Left lung (tissue), 4 donors: ENCODE measurements at regions not wholly inside any gene's neighbourhood (a gene's known extent, or its start where the extent isn't known, plus 50 kb on each side); places are given as distances from the start of the nearest gene placed in this dataset.

ENCODE experiments used
- ATAC-seq: fragments of 200-7000 bp; cut with Tn5 transposase; one replicate; pipeline ENCODE4 v1.9.1; 2020; ENCODE audit warnings: moderate library complexity
- DNase-seq, 4 donors: peaks; one replicate each; pipeline ENCODE4 v3.0.0-alpha.2; 2013 to 2020
- H3K27ac ChIP-seq, 2 donors: fragments of 200-600 bp; sonication (generic) in 1 of 2; one replicate each; pipeline versions ENCODE4 v1.5.0 to v1.8.0; 2020 to 2021
- H3K27me3 ChIP-seq, 2 donors: fragments of 200-600 bp; sonication (generic) in 1 of 2; one replicate each; pipeline versions ENCODE4 v1.5.0 to v1.8.0; 2020 to 2021
- H3K36me3 ChIP-seq, 2 donors: fragments of 200-600 bp; sonication (generic) in 1 of 2; one replicate each; pipeline versions ENCODE4 v1.5.0 to v1.8.0; 2020 to 2021
- H3K4me1 ChIP-seq, 2 donors: fragments of 200-600 bp; one replicate each; pipeline ENCODE4 v1.8.0; 2021
- H3K4me3 ChIP-seq, 2 donors: fragments of 200-600 bp; sonication (generic) in 1 of 2; one replicate each; pipeline versions ENCODE4 v1.5.0 to v1.8.0; 2020 to 2021; ENCODE audit warnings: mild to moderate bottlenecking in 1 of 2
- H3K9me3 ChIP-seq, 2 donors: fragments of 200-600 bp; sonication (generic) in 1 of 2; one replicate each; pipeline versions ENCODE4 v1.5.0 to v1.8.0; 2020 to 2021
- intact Hi-C, 2 donors: fragments of 100-400 bp; cut with DNase I; formaldehyde crosslinking; loops; one replicate each; pipeline versions ENCODE4 v1.11.2 to v1.14.2; 2022
- TF ChIP-seq, protein P1 (sequence below), 2 donors: fragments of 200-600 bp; sonication (generic) in 1 of 2; IDR thresholded peaks; one replicate each; pipeline versions ENCODE4 v1.5.0 to v1.8.0; 2021; ENCODE audit warnings: antibody characterized with exemption in 2 of 2
- donor health status: DM: no; HTN: yes; CAD: no.
- donor health status: DM: no; HTN: no; CAD: no.

DNA sequence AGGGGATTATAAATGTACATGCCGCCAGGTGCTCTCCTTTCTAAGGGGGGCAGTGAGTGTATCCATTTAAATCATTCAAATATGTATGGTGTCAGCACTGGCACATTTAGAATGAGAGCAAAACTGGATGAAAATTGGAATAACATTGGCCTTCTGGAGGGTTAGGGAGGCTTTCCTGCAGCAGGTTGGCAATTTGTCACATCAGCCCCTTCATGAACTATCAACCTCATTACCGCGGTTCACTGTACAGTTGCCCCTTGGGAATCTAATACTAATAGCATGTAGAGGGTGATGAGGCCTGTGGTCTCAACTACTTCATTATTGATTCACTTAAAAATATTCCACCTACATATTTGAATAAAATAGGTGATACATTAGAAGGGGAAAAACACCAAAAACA lies 117.9 kb downstream of the PDHA2 start:
- Histone ChIP-seq H3K9me3 (peaks cover 0 to 6% of the 10 kb centered on the region in 2 donors), H3K27ac (no peak overlapping the region), H3K36me3 (no peaks in the 10 kb centered on the region), H3K27me3 (no peaks in the 10 kb centered on the region), H3K4me3 (no peak overlapping the region), H3K4me1 (no peaks in the 10 kb centered on the region)
- TF ChIP-seq, protein P1, sequence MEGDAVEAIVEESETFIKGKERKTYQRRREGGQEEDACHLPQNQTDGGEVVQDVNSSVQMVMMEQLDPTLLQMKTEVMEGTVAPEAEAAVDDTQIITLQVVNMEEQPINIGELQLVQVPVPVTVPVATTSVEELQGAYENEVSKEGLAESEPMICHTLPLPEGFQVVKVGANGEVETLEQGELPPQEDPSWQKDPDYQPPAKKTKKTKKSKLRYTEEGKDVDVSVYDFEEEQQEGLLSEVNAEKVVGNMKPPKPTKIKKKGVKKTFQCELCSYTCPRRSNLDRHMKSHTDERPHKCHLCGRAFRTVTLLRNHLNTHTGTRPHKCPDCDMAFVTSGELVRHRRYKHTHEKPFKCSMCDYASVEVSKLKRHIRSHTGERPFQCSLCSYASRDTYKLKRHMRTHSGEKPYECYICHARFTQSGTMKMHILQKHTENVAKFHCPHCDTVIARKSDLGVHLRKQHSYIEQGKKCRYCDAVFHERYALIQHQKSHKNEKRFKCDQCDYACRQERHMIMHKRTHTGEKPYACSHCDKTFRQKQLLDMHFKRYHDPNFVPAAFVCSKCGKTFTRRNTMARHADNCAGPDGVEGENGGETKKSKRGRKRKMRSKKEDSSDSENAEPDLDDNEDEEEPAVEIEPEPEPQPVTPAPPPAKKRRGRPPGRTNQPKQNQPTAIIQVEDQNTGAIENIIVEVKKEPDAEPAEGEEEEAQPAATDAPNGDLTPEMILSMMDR (IDR thresholded peaks at IDR 0.05): no peak
- intact Hi-C loops: no loop called here
- no peak for DNase-seq
- no peak for ATAC-seq

DNA sequence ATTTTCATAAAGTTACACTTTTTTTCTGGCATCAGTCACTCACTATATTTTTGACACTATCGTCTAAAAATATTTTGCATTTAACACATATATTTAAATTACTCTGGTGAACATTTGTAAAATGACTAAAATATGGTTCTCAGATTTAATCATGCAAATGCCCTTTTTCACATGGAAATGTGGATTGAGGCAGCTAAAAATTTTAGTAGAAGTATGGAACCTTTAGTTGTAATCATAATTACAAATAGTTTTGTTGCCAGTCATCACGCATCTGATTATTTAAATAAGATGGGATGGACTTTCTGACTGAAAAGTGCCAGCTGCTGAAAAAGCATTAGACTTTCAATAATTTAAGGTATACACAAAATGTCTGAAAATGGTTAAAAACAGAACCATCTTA lies 119.3 kb downstream of the PDHA2 start:
- DNase-seq: no peak
- Histone ChIP-seq H3K4me3 (no peak overlapping the region), H3K9me3 (no peaks in the 10 kb centered on the region), H3K36me3 (no peaks in the 10 kb centered on the region), H3K27ac (no peak overlapping the region), H3K4me1 (no peaks in the 10 kb centered on the region), H3K27me3 (no peaks in the 10 kb centered on the region)
- TF ChIP-seq, protein P1 (IDR thresholded peaks at IDR 0.05): no peak
- intact Hi-C loops: no loop called here
- no peak for ATAC-seq

DNA sequence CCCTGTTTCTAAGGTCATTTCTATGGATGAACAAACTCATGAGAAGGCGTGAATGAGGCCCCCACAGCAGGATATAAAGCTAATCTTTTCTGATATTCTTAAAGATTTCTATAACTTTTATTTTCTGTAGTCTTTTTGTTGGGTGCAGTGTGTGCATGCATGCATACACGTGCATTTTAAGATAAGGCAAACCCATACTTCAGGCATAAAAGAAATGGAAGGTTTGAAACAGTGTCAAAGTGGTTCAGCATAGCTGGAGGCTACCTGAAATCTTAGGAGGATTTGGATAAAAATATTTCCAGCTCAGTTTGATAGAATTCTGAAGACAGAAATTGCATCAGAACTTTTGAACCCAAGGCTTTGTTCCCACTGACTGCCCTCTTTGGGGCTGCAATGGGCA lies 119.7 kb downstream of the PDHA2 start:
- no peaks in the 10 kb centered on the region for H3K27me3 ChIP-seq
- no peak overlapping the region for H3K27ac ChIP-seq
- H3K9me3 ChIP-seq: no peaks in the 10 kb centered on the region
- intact Hi-C loops: no loop called here
- H3K4me3 ChIP-seq: no peak overlapping the region
- no peaks in the 10 kb centered on the region for H3K36me3 ChIP-seq
- DNase-seq (no peak), ATAC-seq (no peak)
- no peaks in the 10 kb centered on the region for H3K4me1 ChIP-seq
- TF ChIP-seq, protein P1 (IDR thresholded peaks at IDR 0.05): no peak

DNA sequence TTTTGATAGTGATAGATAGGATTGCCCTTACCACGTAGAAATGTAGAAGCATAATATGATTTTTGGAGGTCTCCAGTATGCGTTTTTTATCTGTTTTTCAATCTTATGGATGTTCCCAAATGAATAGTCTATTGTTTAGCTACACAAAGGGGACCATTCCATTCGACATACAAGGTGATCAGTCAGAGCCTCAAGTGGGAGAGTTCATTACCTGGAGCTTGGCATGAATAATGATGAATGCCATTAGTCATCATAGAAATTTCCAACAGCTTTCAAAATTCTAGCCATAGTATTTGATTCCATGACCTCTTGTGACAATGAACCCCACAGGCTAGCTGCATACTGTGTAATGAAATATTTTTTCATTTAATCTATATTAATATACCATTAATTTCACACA lies 123.6 kb downstream of the PDHA2 start:
- no peak for ATAC-seq
- intact Hi-C loops: no loop called here

DNA sequence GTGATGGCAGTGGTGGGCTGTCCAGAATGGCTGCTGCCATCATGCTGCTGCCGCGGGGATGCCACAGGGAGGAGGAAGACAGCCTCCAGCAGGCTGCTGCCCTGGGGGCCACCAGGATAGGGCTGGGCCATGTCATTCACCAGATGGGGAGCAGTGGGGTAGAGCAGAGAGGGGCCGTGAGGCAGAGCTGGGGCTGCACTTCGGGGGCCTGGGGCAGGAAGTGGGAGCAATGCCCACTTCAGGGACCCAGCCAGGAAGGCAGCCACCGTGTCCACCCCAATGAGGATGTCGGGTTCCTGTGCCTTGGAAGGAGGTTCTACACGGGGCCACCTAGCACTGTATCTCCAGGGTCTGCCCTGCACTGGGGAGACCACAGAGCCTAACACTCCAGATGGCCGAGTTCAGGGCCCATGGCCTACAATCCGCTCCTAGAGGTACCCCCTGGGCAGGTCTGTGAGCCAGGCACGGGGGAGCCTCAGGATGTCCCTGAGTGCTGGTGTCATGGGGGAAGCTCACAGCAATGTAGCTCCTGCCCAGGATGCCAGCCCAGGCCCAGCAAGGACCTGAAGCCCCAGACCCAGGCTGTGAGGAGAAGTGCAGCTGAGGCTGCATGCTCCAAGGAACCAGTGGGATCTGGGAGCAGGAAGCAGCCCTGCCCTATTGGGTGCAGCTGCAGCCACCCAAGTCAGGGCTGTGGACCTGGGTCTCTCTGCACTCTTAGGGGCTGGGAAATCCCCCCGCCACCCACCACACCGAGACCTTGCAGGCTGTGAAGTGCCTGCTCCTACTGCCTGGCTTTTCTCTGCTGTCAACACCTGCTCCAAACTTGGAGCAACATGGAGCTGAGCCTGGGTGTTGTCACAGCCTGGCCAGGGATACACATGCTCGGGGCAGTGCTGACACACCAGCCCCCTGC lies 140.3 kb downstream of the PDHA2 start:
- H3K4me3 ChIP-seq: no peak overlapping the region
- no peak overlapping the region for H3K27ac ChIP-seq
- intact Hi-C loops: no loop called here
- no peaks in the 10 kb centered on the region for H3K27me3 ChIP-seq
- ATAC-seq: no peak
- peaks cover 0 to 21% of the 10 kb centered on the region in 2 donors for H3K9me3 ChIP-seq
- no peaks in the 10 kb centered on the region for H3K36me3 ChIP-seq
- TF ChIP-seq, protein P1 (IDR thresholded peaks at IDR 0.05): no peak
- DNase-seq: peak in 1 of 4 donors; percentile 53
- H3K4me1 ChIP-seq: no peaks in the 10 kb centered on the region

More for the DNA sequence above, 123.6 kb downstream of the PDHA2 start:
- H3K4me1 ChIP-seq: no peaks in the 10 kb centered on the region
- H3K27ac ChIP-seq: no peak overlapping the region
- no peaks in the 10 kb centered on the region for H3K9me3 ChIP-seq
- H3K4me3 ChIP-seq: no peak overlapping the region
- no peaks in the 10 kb centered on the region for H3K36me3 ChIP-seq
- no peaks in the 10 kb centered on the region for H3K27me3 ChIP-seq
- no peak for DNase-seq
- TF ChIP-seq, protein P1 (IDR thresholded peaks at IDR 0.05): no peak
